ENCODE measurements at regions not wholly inside any gene's neighbourhood (a gene's known extent, or its start where the extent isn't known, plus 50 kb on each side); places are given as distances from the start of the nearest gene placed in this dataset.

DNA sequence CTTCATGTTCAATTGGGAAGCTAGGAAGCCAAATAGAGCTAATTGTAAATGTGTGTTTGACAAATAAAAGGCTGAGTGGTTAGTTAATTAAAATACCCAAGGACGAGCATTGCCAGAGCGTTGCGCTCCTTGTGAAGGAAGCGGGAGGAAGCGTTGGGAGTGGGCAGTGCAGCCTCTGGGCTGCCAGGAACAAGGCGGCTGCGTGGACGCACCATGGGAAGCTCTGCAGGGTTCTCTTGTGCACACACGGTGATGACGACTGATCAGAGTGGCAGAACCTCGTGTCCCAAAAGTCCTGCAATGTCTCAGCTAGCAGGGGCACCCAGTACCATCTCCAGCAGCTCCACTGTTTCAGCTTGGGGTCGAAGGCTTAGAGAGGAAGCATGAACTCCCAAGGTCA lies 546.6 kb upstream of the TMEM132C start:
- Mint-ChIP-seq H3K27ac (peak overlapping the region in 1 of 2 donors; percentile 7), H3K27me3 (no peaks in the 10 kb centered on the region), H3K9me3 (peaks cover 1 to 15% of the 10 kb centered on the region in 2 donors), H3K4me1 (no peaks in the 10 kb centered on the region), H3K4me3 (no peak overlapping the region)
- DNase-seq (no peak), ATAC-seq (no peak)

GRCh38 chr12:127722611-127723010 lies 544.4 kb upstream of the TMEM132C start:
- H3K4me3 Mint-ChIP-seq: no peak overlapping the region
- H3K27me3 Mint-ChIP-seq: no peaks in the 10 kb centered on the region
- ATAC-seq: no peak

GRCh38 chr12:127723251-127723650 lies 543.7 kb upstream of the TMEM132C start:
- H3K27ac Mint-ChIP-seq: no peak overlapping the region
- no peaks in the 10 kb centered on the region for H3K4me1 Mint-ChIP-seq
- DNase-seq (no peak), ATAC-seq (no peak)
- no peaks in the 10 kb centered on the region for H3K27me3 Mint-ChIP-seq
- H3K9me3 Mint-ChIP-seq: peaks cover 6 to 21% of the 10 kb centered on the region in 2 donors
- no peak overlapping the region for H3K4me3 Mint-ChIP-seq

More at GRCh38 chr12:127722611-127723010, 544.4 kb upstream of the TMEM132C start:
- peaks cover 6 to 20% of the 10 kb centered on the region in 2 donors for H3K9me3 Mint-ChIP-seq
- no peak for DNase-seq
- H3K4me1 Mint-ChIP-seq: no peaks in the 10 kb centered on the region
- no peak overlapping the region for H3K27ac Mint-ChIP-seq

- H3K4me3 Mint-ChIP-seq: no peak overlapping the region
- peaks cover 11 to 36% of the 10 kb centered on the region in 2 donors for H3K9me3 Mint-ChIP-seq
- H3K27me3 Mint-ChIP-seq: no peaks in the 10 kb centered on the region
These were observed 540.2 kb upstream of the TMEM132C start for GRCh38 chr12:127726671-127727315.

DNA sequence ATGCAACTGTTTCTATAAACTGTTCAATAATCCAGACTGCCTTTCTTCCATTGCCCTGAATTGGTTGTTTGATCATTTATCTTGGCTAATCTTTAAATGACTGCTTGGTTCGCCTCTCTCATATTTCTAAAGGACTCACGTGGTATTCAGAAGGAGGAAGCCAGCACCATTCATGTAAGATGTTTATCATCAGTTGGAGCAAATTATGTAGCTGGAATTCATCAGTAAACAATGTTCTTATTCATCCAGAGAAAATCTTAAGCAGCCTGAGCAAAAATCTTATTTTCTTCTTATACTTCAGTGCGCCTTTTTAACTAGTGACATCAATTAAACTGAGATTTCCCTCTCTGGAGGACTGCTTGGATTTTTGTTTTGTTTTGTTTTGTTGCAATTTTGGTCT lies 538.7 kb upstream of the TMEM132C start:
- ATAC-seq (no peak), DNase-seq (no peak)
- H3K27ac Mint-ChIP-seq: no peak overlapping the region
- no peaks in the 10 kb centered on the region for H3K27me3 Mint-ChIP-seq
- H3K4me1 Mint-ChIP-seq: no peaks in the 10 kb centered on the region
- no peak overlapping the region for H3K4me3 Mint-ChIP-seq
- H3K9me3 Mint-ChIP-seq: peaks cover 11 to 32% of the 10 kb centered on the region in 2 donors

More at GRCh38 chr12:127726671-127727315, 540.2 kb upstream of the TMEM132C start:
- ATAC-seq: no peak
- no peak for DNase-seq
- H3K27ac Mint-ChIP-seq: no peak overlapping the region
- H3K4me1 Mint-ChIP-seq: no peaks in the 10 kb centered on the region

DNA sequence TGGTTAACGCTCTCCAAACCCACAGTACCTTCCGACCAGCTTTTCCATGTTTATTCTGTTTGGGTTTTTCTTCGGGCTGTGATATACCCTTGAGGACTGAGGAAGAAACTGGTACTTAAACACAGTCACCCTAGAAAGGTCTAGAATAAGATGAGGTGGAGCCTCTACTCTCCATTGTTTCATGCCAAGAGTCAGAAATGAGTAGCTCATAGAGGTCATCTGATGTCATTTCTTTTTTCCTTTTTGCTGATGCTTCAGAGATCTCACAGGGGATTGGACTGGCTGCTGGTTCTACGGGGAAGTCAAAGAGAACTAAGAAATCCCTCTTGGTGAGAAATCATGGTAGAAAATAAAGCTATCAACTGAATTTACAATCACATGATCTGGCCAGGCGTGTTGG lies 538.2 kb upstream of the TMEM132C start:
- no peaks in the 10 kb centered on the region for H3K4me1 Mint-ChIP-seq
- H3K4me3 Mint-ChIP-seq: no peak overlapping the region
- no peak for ATAC-seq

DNA sequence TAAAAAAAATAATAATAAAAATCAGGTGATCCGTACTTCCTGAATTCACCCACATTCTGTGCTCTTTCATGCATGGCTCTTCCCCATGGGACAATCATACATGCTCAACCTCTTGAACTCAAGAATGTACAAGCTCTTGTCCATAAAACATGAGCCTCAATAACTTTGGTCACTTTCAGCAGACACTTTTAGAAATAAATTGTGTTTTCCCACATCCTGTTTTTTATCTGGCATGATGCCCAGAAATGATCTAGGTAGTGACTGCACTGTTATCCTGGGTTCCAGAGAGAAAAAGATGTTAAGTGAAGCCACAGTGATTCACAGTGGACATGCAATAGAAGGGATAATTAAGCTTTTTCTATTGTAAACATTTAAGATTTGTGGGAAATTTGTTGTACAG lies 537.6 kb upstream of the TMEM132C start:
- DNase-seq (no peak), ATAC-seq (no peak)
- Mint-ChIP-seq H3K9me3 (peaks cover 11 to 35% of the 10 kb centered on the region in 2 donors), H3K27me3 (no peaks in the 10 kb centered on the region), H3K4me3 (no peak overlapping the region), H3K4me1 (no peaks in the 10 kb centered on the region), H3K27ac (no peak overlapping the region)

More for the DNA sequence above, 538.2 kb upstream of the TMEM132C start:
- no peak overlapping the region for H3K27ac Mint-ChIP-seq
- DNase-seq: no peak
- H3K27me3 Mint-ChIP-seq: no peaks in the 10 kb centered on the region
- H3K9me3 Mint-ChIP-seq: peaks cover 11 to 35% of the 10 kb centered on the region in 2 donors

DNA sequence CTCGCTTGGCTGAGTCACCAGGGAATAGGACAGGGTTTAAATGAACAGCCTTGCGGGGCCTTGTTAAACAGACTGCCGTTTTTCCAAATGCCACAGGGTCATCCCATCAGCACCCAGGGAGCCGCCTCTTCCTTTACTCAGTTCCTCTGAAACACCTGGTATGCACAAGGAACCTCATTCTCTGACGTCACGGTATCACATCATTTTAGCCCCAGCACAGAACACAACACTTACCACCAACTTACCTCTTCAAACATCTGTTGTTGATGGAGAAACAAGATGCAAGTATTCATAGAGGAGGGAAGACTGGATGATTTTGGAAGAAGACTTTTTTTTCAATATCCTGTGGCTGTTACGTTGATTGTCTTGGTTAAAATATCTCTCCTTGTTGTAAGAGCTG lies 535.3 kb upstream of the TMEM132C start:
- ATAC-seq (no peak), DNase-seq (no peak)
- Mint-ChIP-seq H3K27me3 (no peaks in the 10 kb centered on the region), H3K27ac (no peak overlapping the region), H3K9me3 (peaks cover 5 to 27% of the 10 kb centered on the region in 2 donors), H3K4me1 (no peaks in the 10 kb centered on the region), H3K4me3 (no peak overlapping the region)

DNA sequence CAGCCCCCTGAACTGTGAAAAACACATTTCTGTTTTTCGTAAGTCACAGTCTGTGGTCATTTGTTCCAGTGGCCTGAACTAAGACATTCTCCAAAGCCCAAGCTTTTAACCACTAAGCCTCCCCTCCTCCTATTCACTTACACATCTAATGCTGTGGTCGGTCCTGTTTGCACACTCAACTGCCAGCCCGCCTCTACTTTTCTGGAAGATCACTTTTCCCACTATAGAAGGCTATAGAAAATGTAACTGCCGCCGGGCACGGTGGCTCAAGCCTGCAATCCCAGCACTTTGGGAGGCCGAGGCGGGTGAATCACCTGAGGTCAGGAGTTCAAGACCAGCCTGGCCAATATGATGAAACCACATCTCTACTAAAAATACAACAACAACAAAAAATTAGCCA lies 524.7 kb upstream of the TMEM132C start:
- Mint-ChIP-seq H3K4me3 (no peak overlapping the region), H3K9me3 (peaks cover 6 to 7% of the 10 kb centered on the region in 2 donors), H3K27me3 (no peaks in the 10 kb centered on the region), H3K27ac (no peak overlapping the region), H3K4me1 (no peaks in the 10 kb centered on the region)
- ATAC-seq: no peak
- no peak for DNase-seq

- ATAC-seq (no peak), DNase-seq (no peak)
- Mint-ChIP-seq H3K27me3 (no peaks in the 10 kb centered on the region), H3K9me3 (peaks cover 6 to 12% of the 10 kb centered on the region in 2 donors), H3K27ac (no peak overlapping the region), H3K4me3 (no peak overlapping the region), H3K4me1 (no peaks in the 10 kb centered on the region)
These were observed 521.3 kb upstream of the TMEM132C start for GRCh38 chr12:127745469-127746212.

DNA sequence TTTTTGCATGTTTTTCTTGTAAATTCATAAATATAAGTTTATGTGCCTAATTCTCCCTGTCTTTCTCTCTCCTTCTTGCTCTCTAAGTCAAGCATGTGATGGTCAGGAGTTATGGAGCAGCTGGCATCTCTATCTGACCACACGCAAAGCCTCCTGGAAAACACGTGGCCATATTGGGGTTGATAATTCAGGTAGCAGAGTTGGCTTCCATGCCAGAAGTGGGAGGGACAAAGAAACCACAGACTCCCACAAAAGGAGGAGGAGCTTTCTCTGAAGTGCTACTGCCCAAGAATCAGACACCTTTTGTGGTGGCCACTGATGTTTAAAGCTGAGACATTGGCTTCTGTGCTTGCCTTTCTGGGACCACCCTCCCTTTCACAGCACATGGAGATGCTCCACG lies 517.6 kb upstream of the TMEM132C start:
- no peak overlapping the region for H3K4me3 Mint-ChIP-seq
- peaks cover 5 to 19% of the 10 kb centered on the region in 2 donors for H3K9me3 Mint-ChIP-seq
- no peaks in the 10 kb centered on the region for H3K4me1 Mint-ChIP-seq
- no peak for DNase-seq
- ATAC-seq: no peak
- H3K27ac Mint-ChIP-seq: peak overlapping the region in 1 of 2 donors; percentile 57
- H3K27me3 Mint-ChIP-seq: no peaks in the 10 kb centered on the region

DNA sequence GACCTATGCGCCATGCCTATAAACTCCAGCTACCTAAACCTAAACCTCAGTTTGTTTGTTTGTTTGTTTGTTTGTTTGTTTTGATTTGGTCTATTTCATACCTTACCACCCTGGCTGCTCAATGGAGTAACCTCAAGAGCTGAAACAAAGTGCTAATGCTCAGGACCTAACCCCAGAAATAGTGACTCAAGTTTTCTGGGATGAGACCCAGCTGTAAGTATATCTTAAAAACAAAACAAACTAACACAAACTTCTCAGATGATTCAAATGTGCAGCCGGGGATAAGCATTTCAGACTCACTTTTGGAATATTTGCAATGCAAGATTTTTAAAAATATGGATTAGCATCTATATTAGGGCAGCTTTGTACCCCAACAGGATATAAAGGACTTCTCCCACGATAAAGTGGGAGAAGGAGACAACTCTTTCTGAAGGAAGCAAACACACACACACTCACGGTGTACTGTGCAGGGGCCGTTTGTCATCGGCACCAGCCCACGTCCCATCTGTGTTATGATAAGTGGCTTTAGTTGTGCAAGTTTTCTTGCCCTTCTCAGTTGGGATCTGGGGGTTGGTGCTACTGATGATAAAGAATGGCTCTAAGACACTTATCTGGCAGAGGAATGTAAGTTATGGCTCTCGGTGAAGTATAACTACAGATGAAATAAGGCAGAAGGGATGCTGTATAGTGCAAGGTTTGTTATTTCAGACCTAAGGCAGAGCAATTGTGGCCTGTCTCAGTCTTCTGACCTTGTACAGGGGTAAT lies 516.7 kb upstream of the TMEM132C start:
- Mint-ChIP-seq H3K27me3 (no peaks in the 10 kb centered on the region), H3K9me3 (peaks cover 5 to 19% of the 10 kb centered on the region in 2 donors), H3K27ac (no peak overlapping the region), H3K4me3 (no peak overlapping the region), H3K4me1 (no peaks in the 10 kb centered on the region)
- DNase-seq (no peak), ATAC-seq (no peak)

- Mint-ChIP-seq H3K4me1 (no peaks in the 10 kb centered on the region), H3K4me3 (no peak overlapping the region), H3K27ac (no peak overlapping the region), H3K27me3 (no peaks in the 10 kb centered on the region), H3K9me3 (peaks cover 16 to 34% of the 10 kb centered on the region in 2 donors)
- no peak for ATAC-seq
- DNase-seq: no peak
These were observed 514.2 kb upstream of the TMEM132C start for GRCh38 chr12:127752802-127753201.

DNA sequence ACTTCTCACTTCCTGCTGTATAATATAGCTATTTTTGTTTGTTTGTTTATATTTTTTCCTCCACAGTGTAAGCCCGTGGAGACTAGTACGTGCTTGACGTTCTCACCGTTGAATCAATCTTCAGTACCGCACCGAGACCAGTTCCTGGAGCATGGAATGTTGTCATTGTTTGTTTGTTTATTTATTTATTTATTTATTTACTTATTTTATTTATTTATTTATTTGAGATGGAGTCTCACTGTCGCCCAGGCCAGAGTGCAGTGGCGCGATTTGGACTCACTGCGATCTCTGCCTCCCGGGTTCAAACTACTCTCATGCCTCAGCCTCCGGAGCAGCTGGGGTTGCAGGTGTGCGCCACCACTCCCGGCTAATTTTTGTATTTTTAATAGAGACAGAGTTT lies 506.6 kb upstream of the TMEM132C start:
- Mint-ChIP-seq H3K4me1 (no peaks in the 10 kb centered on the region), H3K27me3 (no peaks in the 10 kb centered on the region), H3K27ac (no peak overlapping the region), H3K9me3 (peaks cover 28 to 33% of the 10 kb centered on the region in 2 donors), H3K4me3 (no peak overlapping the region)
- ATAC-seq (no peak), DNase-seq (no peak)

DNA sequence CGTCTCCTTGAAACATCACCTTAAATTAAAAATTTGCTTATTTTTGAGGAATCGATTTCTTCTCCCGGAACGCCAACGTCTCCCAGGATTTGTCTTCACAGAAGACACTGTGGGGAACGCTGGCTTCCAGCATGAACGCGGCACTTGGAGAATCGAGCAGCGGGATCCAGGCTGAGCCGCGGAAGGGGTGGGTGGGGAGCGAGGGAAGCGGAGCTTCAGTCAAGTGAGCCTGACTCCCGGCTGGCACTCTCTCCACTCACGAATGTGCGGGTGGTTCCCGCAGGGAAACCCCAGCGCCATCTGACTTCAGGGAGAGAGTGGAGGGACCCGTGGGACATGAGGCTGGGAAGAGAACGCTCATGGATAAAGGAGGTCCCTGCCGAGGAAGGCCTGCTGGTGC lies 506.0 kb upstream of the TMEM132C start:
- DNase-seq (no peak), ATAC-seq (no peak)
- H3K4me1 Mint-ChIP-seq: no peaks in the 10 kb centered on the region
- no peaks in the 10 kb centered on the region for H3K27me3 Mint-ChIP-seq
- H3K9me3 Mint-ChIP-seq: peaks cover 28 to 31% of the 10 kb centered on the region in 2 donors
- H3K4me3 Mint-ChIP-seq: no peak overlapping the region
- H3K27ac Mint-ChIP-seq: no peak overlapping the region

DNA sequence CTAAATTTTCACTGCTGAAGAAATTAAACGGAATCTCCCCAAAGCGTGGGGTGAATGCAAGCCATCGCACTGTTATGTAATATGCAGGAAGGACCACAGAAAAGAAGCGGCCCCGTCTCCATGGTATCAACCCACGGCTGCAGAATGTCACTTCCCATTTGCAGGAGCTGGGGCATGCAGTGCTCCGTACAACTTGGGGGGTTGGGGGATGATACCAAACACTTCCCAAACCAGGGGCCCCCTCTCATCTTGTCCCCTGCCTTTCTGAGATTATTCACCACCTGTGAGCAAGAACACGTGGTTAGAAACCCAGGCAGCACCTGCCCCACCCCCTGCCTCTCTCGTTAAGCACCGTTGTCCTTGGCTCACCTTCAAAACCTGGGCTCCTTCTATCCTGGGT lies 505.1 kb upstream of the TMEM132C start:
- no peak for DNase-seq
- Mint-ChIP-seq H3K4me3 (peak overlapping the region in 1 of 2 donors; percentile 26), H3K9me3 (peaks cover 19 to 22% of the 10 kb centered on the region in 2 donors), H3K27ac (no peak overlapping the region), H3K27me3 (no peaks in the 10 kb centered on the region), H3K4me1 (no peaks in the 10 kb centered on the region)
- ATAC-seq: no peak
